SW480 (cell line): ENCODE measurements at regions not wholly inside any gene's neighbourhood (a gene's known extent, or its start where the extent isn't known, plus 50 kb on each side); places are given as distances from the start of the nearest gene placed in this dataset.
"Not testable (repeated sequence)": the region's sequence is repeated elsewhere in the genome, so short reads cannot be mapped to it uniquely, and the experiment has no call there.

ENCODE experiments used
- DNase-seq: peaks from one replicate; pipeline ENCODE4 v3.0.0-alpha.2; 2016; ENCODE audit warnings: low spot score

- DNase-seq: no peak
Observed at GRCh38 chr5:99589424-99589823, 660.6 kb upstream of the CHD1 start.

- DNase-seq: no peak
Observed at GRCh38 chr5:99587983-99588382, 659.2 kb upstream of the CHD1 start.

DNA sequence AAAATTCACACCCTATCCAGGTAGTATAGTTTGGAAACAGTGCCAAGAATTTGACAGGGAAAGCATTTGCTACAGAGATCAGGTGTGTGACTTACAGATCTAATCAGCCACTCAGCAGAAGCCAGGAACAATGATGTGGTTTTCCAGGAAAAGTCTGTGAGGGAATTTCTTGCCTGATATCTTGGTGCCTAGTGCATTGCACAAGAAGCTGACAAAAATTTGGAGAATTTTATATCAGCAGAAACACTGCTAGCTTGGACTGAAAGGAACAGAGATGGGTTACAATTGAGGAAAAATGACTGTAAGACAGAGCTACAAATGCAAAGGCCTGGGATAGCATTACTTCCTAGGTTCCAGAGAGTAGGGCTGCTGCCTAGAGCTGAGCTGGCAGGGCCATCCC, 658.1 kb upstream of the CHD1 start:
- no peak for DNase-seq

GRCh38 chr5:99581204-99581603, 652.4 kb upstream of the CHD1 start:
- not testable (repeated sequence) for DNase-seq

DNA sequence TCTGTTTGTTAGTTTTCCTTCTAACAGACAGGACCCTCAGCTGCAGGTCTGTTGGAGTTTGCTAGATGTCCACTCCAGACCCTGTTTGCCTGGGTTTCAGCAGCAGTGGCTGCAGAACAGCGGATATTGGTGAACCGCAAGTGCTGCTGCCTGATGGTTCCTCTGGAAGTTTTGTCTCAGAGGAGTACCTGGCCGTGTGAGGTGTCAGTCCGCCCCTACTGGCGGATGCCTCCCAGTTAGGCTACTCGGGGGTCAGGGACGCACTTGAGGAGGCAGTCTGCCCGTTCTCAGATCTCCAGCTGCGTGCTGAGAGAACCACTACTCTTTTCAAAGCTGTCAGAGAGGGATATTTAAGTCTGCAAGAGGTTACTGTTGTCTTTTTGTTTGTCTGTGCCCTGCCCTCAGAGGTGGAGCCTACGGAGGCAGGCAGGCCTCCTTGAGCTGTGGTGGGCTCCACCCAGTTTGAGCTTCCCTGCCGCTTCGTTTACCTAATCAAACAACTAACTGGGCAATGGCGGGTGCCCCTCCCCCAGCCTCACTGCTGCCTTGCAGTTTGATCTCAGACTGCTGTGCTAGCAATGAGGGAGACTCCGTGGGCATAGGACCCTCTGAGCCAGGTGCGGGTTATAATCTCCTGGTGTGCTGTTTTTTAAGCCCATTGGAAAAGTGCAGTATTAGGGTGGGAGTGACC, 634.3 kb upstream of the CHD1 start:
- DNase-seq: not testable (repeated sequence)

- DNase-seq: no peak
Observed at GRCh38 chr5:99553211-99553810, 624.5 kb upstream of the CHD1 start.

GRCh38 chr5:99544356-99544755, 615.5 kb upstream of the CHD1 start:
- DNase-seq: no peak

- DNase-seq: no peak
Observed at GRCh38 chr5:99543841-99544240, 615.0 kb upstream of the CHD1 start.

GRCh38 chr5:99534241-99534640, 605.4 kb upstream of the CHD1 start:
- DNase-seq: not testable (repeated sequence)

DNA sequence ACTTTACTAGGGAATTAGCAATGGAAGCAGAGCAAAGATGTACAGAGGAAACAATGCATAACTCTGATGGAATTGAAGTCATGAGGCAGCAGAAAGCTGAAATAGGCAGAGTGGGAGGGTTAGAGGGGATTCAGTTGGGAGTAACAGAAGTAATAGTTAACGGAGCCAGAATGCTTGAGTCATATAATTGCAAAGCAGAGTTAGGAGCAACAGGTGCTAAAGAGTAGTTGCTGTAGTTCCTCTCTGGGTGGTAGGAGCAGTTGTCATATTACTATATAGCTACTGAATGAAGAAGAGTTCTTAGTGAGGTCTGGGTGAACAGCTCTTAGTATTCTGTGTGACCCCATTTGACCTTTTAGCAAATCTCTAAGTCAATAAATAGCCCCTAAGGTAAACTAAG, 592.9 kb upstream of the CHD1 start:
- not testable (repeated sequence) for DNase-seq

- not testable (repeated sequence) for DNase-seq
Observed at GRCh38 chr5:99515864-99516490, 587.2 kb upstream of the CHD1 start.

DNA sequence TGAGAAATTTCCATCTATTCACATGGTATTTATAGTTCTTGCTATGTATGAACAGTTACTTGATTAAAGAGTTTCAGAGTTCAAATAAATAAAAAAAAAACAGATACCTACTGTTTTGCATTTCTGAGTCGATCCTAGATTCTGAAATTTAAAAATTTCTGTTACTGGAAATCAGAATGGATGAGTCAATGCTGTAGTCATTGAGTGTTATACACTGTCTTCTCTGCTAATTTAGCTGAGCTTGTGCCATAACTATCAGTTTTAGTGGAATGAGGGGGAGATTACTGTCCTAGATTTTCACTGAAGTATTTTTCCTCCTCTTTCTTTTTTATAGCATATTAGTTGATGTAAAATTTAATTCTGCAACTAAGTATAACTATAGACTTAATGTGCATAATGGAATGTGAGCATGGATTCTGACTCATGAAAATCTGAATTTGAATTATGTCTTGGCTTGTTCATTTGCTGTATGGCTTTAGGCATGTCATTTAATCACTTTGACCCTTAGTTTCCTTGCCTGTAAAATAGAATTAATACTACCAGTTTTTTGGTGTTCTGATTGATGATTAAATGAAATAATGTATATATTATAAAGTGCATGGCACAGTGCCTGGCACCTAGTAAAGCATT, 581.5 kb upstream of the CHD1 start:
- not testable (repeated sequence) for DNase-seq

- DNase-seq: not testable (repeated sequence)
Observed at GRCh38 chr5:99509064-99509463, 580.3 kb upstream of the CHD1 start.

DNA sequence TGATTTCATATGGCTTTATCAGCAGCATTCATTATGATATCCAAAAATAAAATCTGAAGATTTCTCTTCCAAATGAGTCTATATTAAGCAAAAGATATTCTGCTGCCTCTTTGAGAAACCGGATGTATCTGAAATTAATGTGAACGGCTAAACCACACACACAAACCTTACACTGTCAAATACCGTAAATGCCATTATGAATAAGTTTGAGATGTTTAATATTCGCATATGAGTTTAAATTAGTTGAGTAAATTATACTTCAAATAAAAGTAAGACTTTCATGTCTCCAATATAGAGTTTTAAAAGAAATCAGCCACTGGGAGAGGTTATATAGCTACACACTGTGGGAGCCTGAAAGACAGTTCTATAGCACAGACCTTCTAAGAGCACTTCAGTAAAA, 566.6 kb upstream of the CHD1 start:
- not testable (repeated sequence) for DNase-seq

DNA sequence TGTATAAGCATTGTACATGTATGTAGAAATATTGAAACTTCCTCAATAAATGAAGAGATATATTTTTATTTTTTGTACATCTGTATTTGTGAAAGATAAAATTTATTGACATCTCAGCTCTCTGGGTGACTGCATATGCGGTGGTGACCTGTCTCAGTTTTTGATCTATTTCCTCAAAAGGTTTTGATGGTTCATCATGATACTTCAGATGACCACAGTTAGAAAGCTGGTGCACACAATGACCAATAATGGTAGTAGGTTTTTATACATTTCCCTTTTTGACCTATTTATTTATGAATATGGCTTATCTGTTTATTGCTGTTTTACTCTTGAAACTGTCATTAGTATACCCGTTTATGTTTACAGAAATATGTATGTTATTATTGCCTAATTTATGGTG, 549.6 kb upstream of the CHD1 start:
- not testable (repeated sequence) for DNase-seq

- not testable (repeated sequence) for DNase-seq
Observed at GRCh38 chr5:99473328-99473727, 544.5 kb upstream of the CHD1 start.

DNA sequence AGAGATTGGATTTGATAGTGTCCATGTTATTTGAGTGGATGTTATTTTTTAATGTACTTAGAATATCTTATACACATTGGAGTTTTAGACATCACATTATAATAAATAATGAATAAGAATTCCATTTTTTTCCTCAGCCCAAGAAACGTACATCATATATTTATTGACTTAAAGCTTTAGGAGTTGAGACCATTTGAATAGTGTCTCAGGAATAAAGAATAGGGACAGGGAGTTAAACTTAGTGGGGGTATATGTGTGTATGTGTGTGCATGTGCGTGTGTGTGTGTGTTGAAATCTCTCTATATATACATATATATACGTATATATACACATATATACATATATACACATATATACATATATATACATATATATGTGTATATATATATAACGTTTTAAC, 542.9 kb upstream of the CHD1 start:
- not testable (repeated sequence) for DNase-seq

GRCh38 chr5:99471178-99471577, 542.4 kb upstream of the CHD1 start:
- DNase-seq: not testable (repeated sequence)

GRCh38 chr5:99470636-99471035, 541.8 kb upstream of the CHD1 start:
- not testable (repeated sequence) for DNase-seq

- no peak for DNase-seq
Observed at GRCh38 chr5:99460701-99461100, 531.9 kb upstream of the CHD1 start.

GRCh38 chr5:99453196-99453595, 524.4 kb upstream of the CHD1 start:
- DNase-seq: no peak

- DNase-seq: no peak
Observed at GRCh38 chr5:99449786-99450185, 521.0 kb upstream of the CHD1 start.

- no peak for DNase-seq
Observed at GRCh38 chr5:99445805-99446204, 517.0 kb upstream of the CHD1 start.
